Loucy (cell line): ENCODE measurements at regions not wholly inside any gene's neighbourhood (a gene's known extent, or its start where the extent isn't known, plus 50 kb on each side); places are given as distances from the start of the nearest gene placed in this dataset.

ENCODE experiments used
- H2AFZ ChIP-seq: fragments of 200-600 bp; sonication (generic); 2 replicates; pipeline ENCODE4 v1.6.0; 2016; ENCODE audit warnings: antibody characterized with exemption, mild to moderate bottlenecking, low read length, moderate library complexity
- H3F3A ChIP-seq: fragments of 200-600 bp; 2 replicates; pipeline ENCODE4 v1.6.0; 2016; ENCODE audit warnings: antibody characterized with exemption, low read depth, mild to moderate bottlenecking
- H3K27me3 ChIP-seq: fragments of 200-600 bp; sonication (generic); 2 replicates; pipeline ENCODE4 v1.6.1; 2014; ENCODE audit warnings: low read length, mild to moderate bottlenecking; ENCODE audit not compliant: insufficient read depth, poor library complexity, severe bottlenecking
- H3K36me3 ChIP-seq: fragments of 200-600 bp; sonication (generic); 2 replicates; pipeline ENCODE4 v1.6.1; 2016; ENCODE audit warnings: low read length; ENCODE audit not compliant: insufficient read depth
- H3K4me1 ChIP-seq: fragments of 200-600 bp; sonication (generic); 2 replicates; pipeline ENCODE4 v1.5.1; 2014; ENCODE audit warnings: low read length, mild to moderate bottlenecking; ENCODE audit not compliant: insufficient read depth, poor library complexity, severe bottlenecking
- H3K4me2 ChIP-seq: fragments of 200-600 bp; sonication (generic); 2 replicates; pipeline ENCODE4 v1.6.0; 2014; ENCODE audit warnings: antibody characterized with exemption, low read length, low read depth, mild to moderate bottlenecking; ENCODE audit not compliant: poor library complexity, severe bottlenecking
- H3K4me3 ChIP-seq: fragments of 200-600 bp; sonication (generic); 2 replicates; pipeline ENCODE4 v1.5.1; 2014; ENCODE audit warnings: low read length, mild to moderate bottlenecking, mixed read lengths; ENCODE audit not compliant: poor library complexity, severe bottlenecking
- H3K79me2 ChIP-seq: fragments of 200-600 bp; sonication (generic); 2 replicates; pipeline ENCODE4 v1.6.1; 2014; ENCODE audit warnings: low read length; ENCODE audit not compliant: insufficient read depth
- H3K9ac ChIP-seq: fragments of 200-600 bp; sonication (generic); 2 replicates; pipeline ENCODE4 v1.6.0; 2014; ENCODE audit warnings: mild to moderate bottlenecking, low read depth, low read length, moderate library complexity; ENCODE audit not compliant: poor library complexity, severe bottlenecking
- H3K9me2 ChIP-seq: fragments of 200-600 bp; sonication (generic); replicated peaks from 2 replicates; pipeline ENCODE4 v1.6.1; 2016; ENCODE audit warnings: low read depth, low read length, mixed read lengths
- H3K9me3 ChIP-seq: fragments of 200-600 bp; sonication (generic); 2 replicates; pipeline ENCODE4 v1.6.1; 2014; ENCODE audit warnings: mild to moderate bottlenecking, antibody characterized with exemption, low read length, low read depth; ENCODE audit not compliant: insufficient read depth
- H4K20me1 ChIP-seq: fragments of 200-600 bp; sonication (generic); 2 replicates; pipeline ENCODE4 v1.6.0; 2014; ENCODE audit warnings: antibody characterized with exemption, low read length, mild to moderate bottlenecking; ENCODE audit not compliant: insufficient read depth, poor library complexity, severe bottlenecking
- CTCF ChIP-seq: fragments of 200-600 bp; sonication (generic); conservative IDR thresholded peaks from 2 replicates; pipeline ENCODE4 v1.5.1; 2014; ENCODE audit warnings: mild to moderate bottlenecking, antibody characterized with exemption, low read length
- EZH2phosphoT487 ChIP-seq: fragments of 200-600 bp; IDR thresholded peaks from 2 replicates; pipeline ENCODE4 v1.6.1; 2018; ENCODE audit warnings: antibody characterized with exemption, mild to moderate bottlenecking, moderate library complexity, borderline replicate concordance

GRCh38 chr2:100627330-100628300 lies 64.8 kb downstream of the PDCL3 start:
- Histone ChIP-seq H2AFZ (no peak overlapping the region), H3K9me2 (no peaks in the 10 kb centered on the region), H3K4me3 (no peak overlapping the region), H3K36me3 (no peaks in the 10 kb centered on the region), H4K20me1 (no peaks in the 10 kb centered on the region), H3K9me3 (no peaks in the 10 kb centered on the region), H3F3A (no peaks in the 10 kb centered on the region), H3K79me2 (no peaks in the 10 kb centered on the region), H3K27me3 (no peaks in the 10 kb centered on the region), H3K4me2 (no peak overlapping the region), H3K4me1 (peaks cover 10% of the 10 kb centered on the region), H3K9ac (no peak overlapping the region)
- TF ChIP-seq CTCF (no peak), EZH2phosphoT487 (no peak)

DNA sequence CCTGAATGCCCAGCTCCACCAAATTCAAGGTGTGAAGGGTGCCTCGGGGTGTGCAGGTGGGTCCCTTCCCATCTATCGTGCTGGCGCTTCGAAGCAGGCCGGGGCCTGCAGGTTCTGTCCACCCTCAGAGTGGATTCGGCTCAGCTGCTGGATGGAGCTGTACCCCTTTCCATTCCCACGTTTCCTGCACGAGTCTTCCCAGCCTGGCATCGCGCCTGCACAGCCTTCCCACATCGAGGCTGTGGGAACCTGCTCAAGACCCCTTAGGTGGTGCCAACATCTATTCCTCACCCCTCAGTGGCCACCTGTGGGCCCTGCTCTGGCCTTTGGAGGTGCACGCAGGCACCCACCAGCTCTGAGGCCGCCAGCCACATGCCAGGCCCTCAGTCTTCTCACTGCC lies 65.7 kb downstream of the PDCL3 start:
- Histone ChIP-seq H4K20me1 (no peaks in the 10 kb centered on the region), H3K4me3 (no peak overlapping the region), H3K27me3 (no peaks in the 10 kb centered on the region), H3F3A (no peaks in the 10 kb centered on the region), H2AFZ (no peak overlapping the region), H3K9me3 (no peaks in the 10 kb centered on the region), H3K9ac (no peak overlapping the region), H3K4me1 (peaks cover 10% of the 10 kb centered on the region), H3K36me3 (no peaks in the 10 kb centered on the region), H3K9me2 (no peaks in the 10 kb centered on the region), H3K4me2 (no peak overlapping the region), H3K79me2 (no peaks in the 10 kb centered on the region)
- no peak for TF ChIP-seq CTCF
- TF ChIP-seq EZH2phosphoT487 = no peak

DNA sequence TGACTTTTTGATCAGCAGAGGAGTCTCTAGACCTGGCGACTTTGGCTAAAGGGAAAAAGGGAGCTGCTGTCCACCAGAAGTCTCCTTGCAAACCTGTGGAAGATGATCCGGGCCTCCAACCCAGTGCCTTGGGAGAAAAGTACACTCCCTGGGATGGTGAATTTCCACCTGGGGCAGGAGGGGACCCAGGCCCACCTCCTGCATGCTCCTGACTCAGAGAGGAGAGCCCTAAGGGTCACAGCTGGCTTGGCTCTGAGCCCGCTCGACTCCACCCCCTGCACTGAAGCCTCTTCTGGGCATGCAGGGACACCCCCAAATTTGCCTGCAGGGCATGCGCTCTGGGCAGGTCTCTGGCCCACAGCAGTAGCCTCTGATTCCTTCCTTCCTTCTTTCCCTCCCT lies 66.5 kb downstream of the PDCL3 start:
- Histone ChIP-seq H2AFZ (no peak overlapping the region), H3K9ac (no peak overlapping the region), H3K27me3 (no peaks in the 10 kb centered on the region), H3K4me1 (peaks cover 10% of the 10 kb centered on the region), H3K79me2 (no peaks in the 10 kb centered on the region), H3K4me3 (no peak overlapping the region), H3F3A (no peaks in the 10 kb centered on the region), H3K4me2 (no peak overlapping the region), H4K20me1 (no peaks in the 10 kb centered on the region), H3K9me2 (no peaks in the 10 kb centered on the region), H3K9me3 (no peaks in the 10 kb centered on the region), H3K36me3 (no peaks in the 10 kb centered on the region)
- TF ChIP-seq CTCF (no peak), EZH2phosphoT487 (no peak)
